Activated naive CD8-positive, alpha-beta T cell treated with anti-CD3 and anti-CD28 coated beads, Interleukin-2, amount 50 U/mL, for 24 hours (primary cell): ENCODE measurements at regions not wholly inside any gene's neighbourhood (a gene's known extent, or its start where the extent isn't known, plus 50 kb on each side); places are given as distances from the start of the nearest gene placed in this dataset.

Source experiments
- ATAC-seq: fragments of 150-1000 bp; cut with Tn5 transposase; one replicate; pipeline ENCODE4 v1.10.0; 2021
- DNase-seq: peaks from one replicate; pipeline ENCODE4 v3.0.0; 2021
- H3K27ac Mint-ChIP-seq: one replicate; pipeline ENCODE4 v1.8.0; 2021; ENCODE audit warnings: mild to moderate bottlenecking, mixed read lengths
- H3K27me3 Mint-ChIP-seq: one replicate; pipeline ENCODE4 v1.8.0; 2021; ENCODE audit warnings: mixed read lengths
- H3K36me3 Mint-ChIP-seq: one replicate; pipeline ENCODE4 v1.8.0; 2021; ENCODE audit warnings: low read depth, mixed read lengths
- H3K4me1 Mint-ChIP-seq: one replicate; pipeline ENCODE4 v1.8.0; 2021; ENCODE audit warnings: mixed read lengths
- H3K4me3 Mint-ChIP-seq: one replicate; pipeline ENCODE4 v1.8.0; 2021; ENCODE audit warnings: mild to moderate bottlenecking, moderate library complexity, mixed read lengths
- H3K9me3 Mint-ChIP-seq: one replicate; pipeline ENCODE4 v1.8.0; 2021; ENCODE audit warnings: mixed read lengths

GRCh38 chr2:236755278-236755840, 185.7 kb downstream of the ACKR3 start:
- Mint-ChIP-seq H3K36me3 (no peaks in the 10 kb centered on the region), H3K4me3 (no peak overlapping the region), H3K27me3 (no peaks in the 10 kb centered on the region), H3K9me3 (no peaks in the 10 kb centered on the region), H3K4me1 (no peaks in the 10 kb centered on the region), H3K27ac (no peak overlapping the region)
- no peak for ATAC-seq
- no peak for DNase-seq

- no peak overlapping the region for H3K27ac Mint-ChIP-seq
- H3K4me3 Mint-ChIP-seq = no peak overlapping the region
- ATAC-seq (no peak), DNase-seq (no peak)
- no peaks in the 10 kb centered on the region for H3K9me3 Mint-ChIP-seq
- no peaks in the 10 kb centered on the region for H3K4me1 Mint-ChIP-seq
- H3K36me3 Mint-ChIP-seq = no peaks in the 10 kb centered on the region
- no peaks in the 10 kb centered on the region for H3K27me3 Mint-ChIP-seq
Observed at GRCh38 chr2:236758406-236758805, 188.8 kb downstream of the ACKR3 start.

GRCh38 chr2:236760246-236760645, 190.6 kb downstream of the ACKR3 start:
- no peaks in the 10 kb centered on the region for H3K36me3 Mint-ChIP-seq
- no peaks in the 10 kb centered on the region for H3K4me1 Mint-ChIP-seq
- ATAC-seq = no peak
- H3K27me3 Mint-ChIP-seq = no peaks in the 10 kb centered on the region
- DNase-seq = no peak
- H3K9me3 Mint-ChIP-seq = no peaks in the 10 kb centered on the region
- no peak overlapping the region for H3K4me3 Mint-ChIP-seq
- no peak overlapping the region for H3K27ac Mint-ChIP-seq

GRCh38 chr2:236761358-236761757, 191.7 kb downstream of the ACKR3 start:
- Mint-ChIP-seq H3K27ac (no peak overlapping the region), H3K36me3 (no peaks in the 10 kb centered on the region), H3K4me3 (no peak overlapping the region), H3K9me3 (no peaks in the 10 kb centered on the region), H3K4me1 (no peaks in the 10 kb centered on the region), H3K27me3 (no peaks in the 10 kb centered on the region)
- DNase-seq (no peak), ATAC-seq (no peak)

GRCh38 chr2:236762628-236763027, 193.0 kb downstream of the ACKR3 start:
- Mint-ChIP-seq H3K4me3 (no peak overlapping the region), H3K9me3 (no peaks in the 10 kb centered on the region), H3K36me3 (no peaks in the 10 kb centered on the region), H3K27ac (no peak overlapping the region), H3K4me1 (no peaks in the 10 kb centered on the region), H3K27me3 (peaks cover 2% of the 10 kb centered on the region)
- ATAC-seq (no peak), DNase-seq (no peak)

- H3K9me3 Mint-ChIP-seq = no peaks in the 10 kb centered on the region
- no peaks in the 10 kb centered on the region for H3K36me3 Mint-ChIP-seq
- H3K27me3 Mint-ChIP-seq = peaks cover 2% of the 10 kb centered on the region
- no peak overlapping the region for H3K27ac Mint-ChIP-seq
- DNase-seq = no peak
- no peak for ATAC-seq
- no peaks in the 10 kb centered on the region for H3K4me1 Mint-ChIP-seq
- no peak overlapping the region for H3K4me3 Mint-ChIP-seq
Observed at GRCh38 chr2:236763857-236764256, 194.2 kb downstream of the ACKR3 start.

- Mint-ChIP-seq H3K4me3 (no peak overlapping the region), H3K27ac (no peak overlapping the region)
Observed at GRCh38 chr2:236764716-236765115, 195.1 kb downstream of the ACKR3 start.

GRCh38 chr2:236765478-236765877, 195.9 kb downstream of the ACKR3 start:
- Mint-ChIP-seq H3K4me3 (no peak overlapping the region), H3K27me3 (peaks cover 5% of the 10 kb centered on the region), H3K27ac (no peak overlapping the region), H3K9me3 (no peaks in the 10 kb centered on the region), H3K4me1 (no peaks in the 10 kb centered on the region), H3K36me3 (no peaks in the 10 kb centered on the region)
- ATAC-seq (no peak), DNase-seq (no peak)

More at GRCh38 chr2:236764716-236765115, 195.1 kb downstream of the ACKR3 start:
- H3K36me3 Mint-ChIP-seq = no peaks in the 10 kb centered on the region
- H3K9me3 Mint-ChIP-seq = no peaks in the 10 kb centered on the region
- no peak for DNase-seq
- no peak for ATAC-seq
- H3K27me3 Mint-ChIP-seq = peaks cover 5% of the 10 kb centered on the region
- no peaks in the 10 kb centered on the region for H3K4me1 Mint-ChIP-seq

GRCh38 chr2:236766850-236767249, 197.2 kb downstream of the ACKR3 start:
- peaks cover 5% of the 10 kb centered on the region for H3K27me3 Mint-ChIP-seq
- ATAC-seq = no peak
- no peaks in the 10 kb centered on the region for H3K4me1 Mint-ChIP-seq
- DNase-seq = no peak
- H3K9me3 Mint-ChIP-seq = no peaks in the 10 kb centered on the region
- no peak overlapping the region for H3K27ac Mint-ChIP-seq
- no peak overlapping the region for H3K4me3 Mint-ChIP-seq
- no peaks in the 10 kb centered on the region for H3K36me3 Mint-ChIP-seq

- ATAC-seq (no peak), DNase-seq (no peak)
- H3K36me3 Mint-ChIP-seq = no peaks in the 10 kb centered on the region
- H3K9me3 Mint-ChIP-seq = no peaks in the 10 kb centered on the region
- no peak overlapping the region for H3K27ac Mint-ChIP-seq
- H3K27me3 Mint-ChIP-seq = peaks cover 5% of the 10 kb centered on the region
- H3K4me3 Mint-ChIP-seq = no peak overlapping the region
- no peaks in the 10 kb centered on the region for H3K4me1 Mint-ChIP-seq
Observed at GRCh38 chr2:236767941-236768340, 198.3 kb downstream of the ACKR3 start.

GRCh38 chr2:236768393-236769140, 198.9 kb downstream of the ACKR3 start:
- Mint-ChIP-seq H3K4me3 (no peak overlapping the region), H3K4me1 (no peaks in the 10 kb centered on the region), H3K27me3 (peaks cover 5% of the 10 kb centered on the region), H3K36me3 (no peaks in the 10 kb centered on the region), H3K9me3 (no peaks in the 10 kb centered on the region), H3K27ac (no peak overlapping the region)
- ATAC-seq = no peak
- DNase-seq = no peak

- H3K36me3 Mint-ChIP-seq = no peaks in the 10 kb centered on the region
- ATAC-seq (no peak), DNase-seq (no peak)
- H3K4me3 Mint-ChIP-seq = no peak overlapping the region
- peaks cover 5% of the 10 kb centered on the region for H3K27me3 Mint-ChIP-seq
- H3K9me3 Mint-ChIP-seq = no peaks in the 10 kb centered on the region
- H3K27ac Mint-ChIP-seq = no peak overlapping the region
- no peaks in the 10 kb centered on the region for H3K4me1 Mint-ChIP-seq
Observed at GRCh38 chr2:236769981-236770671, 200.5 kb downstream of the ACKR3 start.

GRCh38 chr2:236772220-236772837, 202.7 kb downstream of the ACKR3 start:
- no peak for DNase-seq
- Mint-ChIP-seq H3K9me3 (no peaks in the 10 kb centered on the region), H3K36me3 (no peaks in the 10 kb centered on the region), H3K4me1 (no peaks in the 10 kb centered on the region), H3K4me3 (no peak overlapping the region), H3K27ac (no peak overlapping the region), H3K27me3 (peaks cover 3% of the 10 kb centered on the region)
- no peak for ATAC-seq

- no peaks in the 10 kb centered on the region for H3K36me3 Mint-ChIP-seq
- no peaks in the 10 kb centered on the region for H3K4me1 Mint-ChIP-seq
- H3K4me3 Mint-ChIP-seq = no peak overlapping the region
- peaks cover 3% of the 10 kb centered on the region for H3K27me3 Mint-ChIP-seq
- H3K9me3 Mint-ChIP-seq = no peaks in the 10 kb centered on the region
- no peak for DNase-seq
- ATAC-seq = no peak
- H3K27ac Mint-ChIP-seq = no peak overlapping the region
Observed at GRCh38 chr2:236773206-236773605, 203.6 kb downstream of the ACKR3 start.

GRCh38 chr2:236774171-236774570, 204.5 kb downstream of the ACKR3 start:
- Mint-ChIP-seq H3K4me3 (no peak overlapping the region), H3K9me3 (no peaks in the 10 kb centered on the region), H3K4me1 (no peaks in the 10 kb centered on the region), H3K36me3 (no peaks in the 10 kb centered on the region), H3K27me3 (peaks cover 2% of the 10 kb centered on the region), H3K27ac (no peak overlapping the region)
- no peak for ATAC-seq
- no peak for DNase-seq
